Neutrophil (primary cell): ENCODE measurements at regions not wholly inside any gene's neighbourhood (a gene's known extent, or its start where the extent isn't known, plus 50 kb on each side); places are given as distances from the start of the nearest gene placed in this dataset.

ENCODE experiments used
- H3K27ac ChIP-seq: fragments of 200-600 bp; sonication (generic); 2 replicates; pipeline ENCODE4 v1.5.1; 2016; ENCODE audit warnings: mild to moderate bottlenecking, moderate library complexity
- H3K27me3 ChIP-seq: fragments of 200-600 bp; sonication (generic); 2 replicates; pipeline ENCODE4 v1.6.0; 2016; ENCODE audit warnings: mild to moderate bottlenecking
- H3K36me3 ChIP-seq: fragments of 200-600 bp; sonication (generic); 2 replicates; pipeline ENCODE4 v1.5.1; 2017
- H3K4me1 ChIP-seq, 2 experiments: fragments of 200-600 bp in 1 of 2; sonication (generic) in 1 of 2; 1 replicate in 1 of 2; 2 replicates in 1 of 2; pipeline versions ENCODE4 v1.5.1 to v1.6.1; 2013 to 2016; ENCODE audit warnings: low read depth in 1 of 2, low read length in 1 of 2, mild to moderate bottlenecking in 1 of 2, moderate library complexity in 1 of 2; ENCODE audit not compliant: control insufficient read depth in 1 of 2, insufficient read depth in 1 of 2
- H3K4me3 ChIP-seq, 2 experiments: fragments of 200-600 bp in 1 of 2; sonication (generic) in 1 of 2; 1 replicate in 1 of 2; 2 replicates in 1 of 2; pipeline ENCODE4 v1.5.1; 2013 to 2016; ENCODE audit warnings: low read depth in 1 of 2, low read length in 1 of 2, mild to moderate bottlenecking in 1 of 2, moderate library complexity in 1 of 2
- H3K9me3 ChIP-seq: fragments of 200-600 bp; sonication (generic); 2 replicates; pipeline ENCODE4 v1.5.1; 2016
- CTCF ChIP-seq: fragments of 200-600 bp; sonication (generic); IDR thresholded peaks from 2 replicates; pipeline ENCODE4 v1.5.1; 2016; ENCODE audit warnings: antibody characterized with exemption

GRCh38 chr16:48105976-48106375 lies 49.8 kb downstream of the ABCC12 start:
- no peaks in the 10 kb centered on the region for H3K4me1 ChIP-seq
- H3K36me3 ChIP-seq = no peaks in the 10 kb centered on the region
- no peak for TF ChIP-seq CTCF

GRCh38 chr16:48105456-48105855 lies 50.3 kb downstream of the ABCC12 start:
- Histone ChIP-seq H3K9me3 (no peaks in the 10 kb centered on the region), H3K36me3 (no peaks in the 10 kb centered on the region), H3K27ac (no peak overlapping the region), H3K27me3 (no peaks in the 10 kb centered on the region), H3K4me1 (no peaks in the 10 kb centered on the region), H3K4me3 (no peak overlapping the region)
- no peak for TF ChIP-seq CTCF

More at GRCh38 chr16:48105976-48106375, 49.8 kb downstream of the ABCC12 start:
- Histone ChIP-seq H3K27me3 (no peaks in the 10 kb centered on the region), H3K4me3 (no peak overlapping the region), H3K9me3 (no peaks in the 10 kb centered on the region), H3K27ac (no peak overlapping the region)

GRCh38 chr16:48103591-48103990 lies 52.2 kb downstream of the ABCC12 start:
- no peak for TF ChIP-seq CTCF
- no peaks in the 10 kb centered on the region for H3K9me3 ChIP-seq
- H3K27me3 ChIP-seq = no peaks in the 10 kb centered on the region

GRCh38 chr16:48102083-48103008 lies 53.4 kb downstream of the ABCC12 start:
- TF ChIP-seq CTCF = no peak
- Histone ChIP-seq H3K4me3 (no peak overlapping the region), H3K27me3 (no peaks in the 10 kb centered on the region), H3K27ac (no peak overlapping the region), H3K9me3 (no peaks in the 10 kb centered on the region), H3K36me3 (no peaks in the 10 kb centered on the region), H3K4me1 (no peaks in the 10 kb centered on the region)

More at GRCh38 chr16:48103591-48103990, 52.2 kb downstream of the ABCC12 start:
- H3K4me3 ChIP-seq = no peak overlapping the region
- H3K4me1 ChIP-seq = no peaks in the 10 kb centered on the region
- no peaks in the 10 kb centered on the region for H3K36me3 ChIP-seq
- no peak overlapping the region for H3K27ac ChIP-seq

- Histone ChIP-seq H3K9me3 (no peaks in the 10 kb centered on the region), H3K27ac (no peak overlapping the region), H3K27me3 (no peaks in the 10 kb centered on the region), H3K36me3 (no peaks in the 10 kb centered on the region), H3K4me1 (no peaks in the 10 kb centered on the region), H3K4me3 (no peak overlapping the region)
- TF ChIP-seq CTCF = no peak
Measured at GRCh38 chr16:48101069-48101674, 54.6 kb downstream of the ABCC12 start.
